Tibial artery (tissue), 4 donors: ENCODE measurements at regions not wholly inside any gene's neighbourhood (a gene's known extent, or its start where the extent isn't known, plus 50 kb on each side); places are given as distances from the start of the nearest gene placed in this dataset.
"Not testable (repeated sequence)": the region's sequence is repeated elsewhere in the genome, so short reads cannot be mapped to it uniquely, and the experiment has no call there.

ENCODE experiments used
- DNase-seq, 2 donors: peaks; one replicate each; pipeline ENCODE4 v3.0.0-alpha.2; 2019
- H3K27ac ChIP-seq, 2 donors: fragments of 200-600 bp; sonication (generic) in 1 of 2; 1 replicate in 1 of 2; 2 replicates in 1 of 2; pipeline ENCODE4 v1.5.1; 2018 to 2019; ENCODE audit warnings: mild to moderate bottlenecking in 1 of 2
- H3K27me3 ChIP-seq, 2 donors: fragments of 200-600 bp; sonication (generic) in 1 of 2; one replicate each; pipeline versions ENCODE4 v1.5.1 to v1.6.0; 2016 to 2019
- H3K36me3 ChIP-seq, 3 donors: fragments of 200-600 bp; sonication (generic) in 2 of 3; one replicate each; pipeline ENCODE4 v1.5.1; 2016 to 2019; ENCODE audit warnings: mild to moderate bottlenecking in 2 of 3
- H3K4me1 ChIP-seq, 4 donors: fragments of 200-600 bp; sonication (generic) in 2 of 4; 1 replicate in 3 of 4; 2 replicates in 1 of 4; pipeline ENCODE4 v1.5.1; 2016 to 2019
- H3K4me3 ChIP-seq, 2 donors: fragments of 200-600 bp; sonication (generic) in 1 of 2; 1 replicate in 1 of 2; 2 replicates in 1 of 2; pipeline ENCODE4 v1.5.1; 2018 to 2019; ENCODE audit warnings: mild to moderate bottlenecking in 2 of 2
- H3K9me3 ChIP-seq, 3 donors: fragments of 200-600 bp; sonication (generic) in 1 of 3; one replicate each; pipeline ENCODE4 v1.5.1; 2016 to 2019
- CTCF ChIP-seq, 2 experiments: fragments of 200-600 bp in 1 of 2; fragments of 450-650 bp in 1 of 2; IDR thresholded peaks; one replicate each; pipeline ENCODE4 v1.5.1; 2017 to 2019; ENCODE audit warnings: antibody characterized with exemption in 2 of 2, mild to moderate bottlenecking in 1 of 2, moderate library complexity in 1 of 2
- intact Hi-C: fragments of 100-400 bp; cut with DNase I; formaldehyde crosslinking; loops from one replicate; pipeline ENCODE4 v1.15.0; 2023; ENCODE audit warnings: low total_unique reads

DNA sequence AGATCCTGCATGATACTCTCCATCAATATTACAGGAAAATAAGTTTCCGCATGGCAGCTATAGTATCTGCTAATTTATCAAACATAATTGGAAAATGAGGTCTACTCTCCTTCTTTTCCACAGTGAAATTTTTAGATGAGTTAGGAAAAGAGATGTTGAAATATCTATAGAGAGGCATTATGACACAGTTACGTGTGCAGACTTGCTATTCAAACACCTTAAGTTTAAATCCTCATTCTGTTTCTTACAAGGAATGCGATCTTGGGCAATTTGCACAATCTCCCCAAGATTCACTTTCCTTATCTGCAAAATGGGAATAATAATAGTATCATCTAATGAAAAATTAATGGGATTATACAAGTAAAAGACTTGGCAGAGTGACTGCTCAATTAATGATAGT lies 91.7 kb upstream of the SLCO6A1 start:
- intact Hi-C loops = no loop called here

GRCh38 chr5:102591650-102592049 lies 92.8 kb upstream of the SLCO6A1 start:
- intact Hi-C loops = no loop called here
- no peak for DNase-seq
- no peaks in the 10 kb centered on the region for H3K4me1 ChIP-seq
- H3K9me3 ChIP-seq = no peaks in the 10 kb centered on the region
- no peak overlapping the region for H3K27ac ChIP-seq
- no peak overlapping the region for H3K4me3 ChIP-seq
- H3K36me3 ChIP-seq = no peaks in the 10 kb centered on the region
- H3K27me3 ChIP-seq = no peaks in the 10 kb centered on the region
- TF ChIP-seq CTCF (IDR thresholded peaks at IDR 0.05) = no peak

More for the DNA sequence above, 91.7 kb upstream of the SLCO6A1 start:
- Histone ChIP-seq H3K36me3 (no peaks in the 10 kb centered on the region), H3K9me3 (no peaks in the 10 kb centered on the region), H3K4me1 (no peaks in the 10 kb centered on the region), H3K4me3 (no peak overlapping the region), H3K27me3 (no peaks in the 10 kb centered on the region), H3K27ac (no peak overlapping the region)
- no peak for DNase-seq
- TF ChIP-seq CTCF (IDR thresholded peaks at IDR 0.05) = no peak

- H3K9me3 ChIP-seq, H3K4me3 ChIP-seq, H3K27ac ChIP-seq, intact Hi-C loops, DNase-seq, H3K36me3 ChIP-seq, H3K27me3 ChIP-seq, H3K4me1 ChIP-seq: not testable (repeated sequence)
Observed at GRCh38 chr5:102592586-102592985, 93.8 kb upstream of the SLCO6A1 start.

DNA sequence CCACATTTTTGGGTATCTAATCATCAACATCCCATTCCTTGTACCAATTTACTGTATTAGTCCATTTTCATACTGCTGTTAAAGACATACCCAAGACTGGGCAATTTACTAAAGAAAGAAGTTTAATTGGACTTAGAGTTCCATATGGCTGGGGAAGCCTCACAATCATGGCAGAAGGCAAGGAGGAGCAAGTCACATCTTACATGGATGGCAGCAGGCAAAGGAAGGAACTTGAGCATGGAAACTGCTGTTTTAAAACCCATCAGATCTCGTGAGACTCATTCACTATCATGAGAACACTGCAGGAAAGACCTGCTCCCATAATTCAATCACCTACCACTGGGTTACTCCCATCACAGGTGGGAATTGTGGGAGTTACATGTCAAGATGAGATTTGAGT lies 95.4 kb upstream of the SLCO6A1 start:
- no peaks in the 10 kb centered on the region for H3K27me3 ChIP-seq
- intact Hi-C loops = no loop called here
- H3K9me3 ChIP-seq = no peaks in the 10 kb centered on the region
- DNase-seq = no peak
- no peak overlapping the region for H3K4me3 ChIP-seq
- TF ChIP-seq CTCF (IDR thresholded peaks at IDR 0.05) = no peak
- no peak overlapping the region for H3K27ac ChIP-seq
- H3K4me1 ChIP-seq = no peaks in the 10 kb centered on the region
- no peaks in the 10 kb centered on the region for H3K36me3 ChIP-seq

GRCh38 chr5:102595332-102595731 lies 96.5 kb upstream of the SLCO6A1 start:
- DNase-seq = no peak
- Histone ChIP-seq H3K4me1 (no peaks in the 10 kb centered on the region), H3K27ac (no peak overlapping the region), H3K36me3 (no peaks in the 10 kb centered on the region), H3K27me3 (no peaks in the 10 kb centered on the region), H3K4me3 (no peak overlapping the region), H3K9me3 (no peaks in the 10 kb centered on the region)
- intact Hi-C loops = no loop called here
- TF ChIP-seq CTCF (IDR thresholded peaks at IDR 0.05) = no peak

- Histone ChIP-seq H3K4me3 (no peak overlapping the region), H3K9me3 (no peaks in the 10 kb centered on the region), H3K27ac (no peak overlapping the region), H3K27me3 (no peaks in the 10 kb centered on the region), H3K4me1 (peaks cover 0 to 5% (median 0%) of the 10 kb centered on the region in 4 donors), H3K36me3 (no peaks in the 10 kb centered on the region)
- DNase-seq = no peak
- no peak for TF ChIP-seq CTCF (IDR thresholded peaks at IDR 0.05)
- intact Hi-C loops = no loop called here
Observed at GRCh38 chr5:102596113-102596512, 97.3 kb upstream of the SLCO6A1 start.
